ENCODE measurements at regions not wholly inside any gene's neighbourhood (a gene's known extent, or its start where the extent isn't known, plus 50 kb on each side); places are given as distances from the start of the nearest gene placed in this dataset.

DNA sequence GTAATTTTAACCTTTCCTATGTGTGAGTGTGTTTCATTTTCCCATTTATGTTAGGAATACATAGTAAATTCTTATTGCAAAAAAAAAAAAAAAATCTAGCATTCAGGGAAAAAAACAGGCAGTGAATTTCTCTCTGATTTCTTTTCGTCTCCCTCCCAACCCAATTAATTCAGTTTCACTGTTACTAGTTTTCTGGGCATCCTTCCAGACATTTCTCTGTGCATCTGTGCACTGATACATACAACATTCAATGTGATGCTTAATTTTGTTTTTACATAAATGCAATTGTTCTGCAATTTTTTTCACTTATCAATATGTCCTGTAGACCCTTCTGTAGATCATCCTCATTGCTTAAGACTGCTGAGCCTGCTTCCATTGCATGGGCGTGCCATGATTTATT, 694.3 kb upstream of the TBX3 start:
- Histone ChIP-seq H3K27me3 (ENCODE audit: control insufficient read depth in 2 of 2, insufficient read depth in 2 of 2, low read length in 2 of 2) (peaks cover 0 to 8% of the 10 kb centered on the region in 2 experiments; a peak in 2 of 5 replicates), H3K79me2 (ENCODE audit: control insufficient read depth, insufficient read depth, low read length) (no peaks in the 10 kb centered on the region), H3K4me2 (ENCODE audit: insufficient read depth, low read length) (no peak overlapping the region), H4K20me1 (replicated peaks; ENCODE audit: control insufficient read depth, insufficient read depth, low read length) (no peaks in the 10 kb centered on the region), H3K36me3 (ENCODE audit: control insufficient read depth, insufficient read depth, low read length) (no peaks in the 10 kb centered on the region), H3K9ac (ENCODE audit: insufficient read depth in 1 of 2, low read depth in 2 of 2, low read length in 2 of 2) (no peak overlapping the region), H3K9me3 (replicated peaks; ENCODE audit: control insufficient read depth, insufficient read depth, low read depth, low read length) (no peaks in the 10 kb centered on the region), H3K4me3 (no peak overlapping the region), H3K4me1 (replicated peaks in 1 of 2; ENCODE audit: control insufficient read depth in 2 of 2, insufficient read depth in 2 of 2, low read length in 2 of 2) (no peaks in the 10 kb centered on the region), H2AFZ (ENCODE audit: low read depth, low read length) (no peak overlapping the region), H3K27ac (ENCODE audit: extremely low read depth, low read depth, low read length) (no peak overlapping the region), H3K9me1 (ENCODE audit: control insufficient read depth, insufficient read depth, low read length) (no peaks in the 10 kb centered on the region)
- in situ Hi-C loops (cut with MboI), result no loop called here
- intact Hi-C loops (cut with micrococcal nuclease), result no loop called here
- ChIA-PET POLR2A (no interaction called here), CTCF (ENCODE audit: low intra/inter-chr PET ratio) (no interaction called here)
- WGBS (ENCODE audit: insufficient coverage, low coverage, missing lambda C conversion rate), result 0% methylated on average over 2 of the region's 2 CpGs
- DNase-seq (ENCODE audit: extremely low read depth in 1 of 4, low spot score in 3 of 4), result no peak
- BruUV-seq (replicated peaks), result no TSS peak
- ATAC-seq, result no peak
- no peak for FAIRE-seq
- TF ChIP-seq RBM17 (IDR thresholded peaks at IDR 0.05; ENCODE audit: borderline replicate concordance, low read depth, low read length), result no peak
- TF ChIP-seq, protein P1, sequence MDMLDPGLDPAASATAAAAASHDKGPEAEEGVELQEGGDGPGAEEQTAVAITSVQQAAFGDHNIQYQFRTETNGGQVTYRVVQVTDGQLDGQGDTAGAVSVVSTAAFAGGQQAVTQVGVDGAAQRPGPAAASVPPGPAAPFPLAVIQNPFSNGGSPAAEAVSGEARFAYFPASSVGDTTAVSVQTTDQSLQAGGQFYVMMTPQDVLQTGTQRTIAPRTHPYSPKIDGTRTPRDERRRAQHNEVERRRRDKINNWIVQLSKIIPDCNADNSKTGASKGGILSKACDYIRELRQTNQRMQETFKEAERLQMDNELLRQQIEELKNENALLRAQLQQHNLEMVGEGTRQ (CRISPR knock-in tag; IDR thresholded peaks at IDR 0.05), result no peak
- no peak for TF ChIP-seq CHD2 (IDR thresholded peaks at IDR 0.05; ENCODE audit: low read depth, low read length)
- no peak for TF ChIP-seq KLF10 (CRISPR knock-in tag; IDR thresholded peaks at IDR 0.05)
- no peak for TF ChIP-seq FOXJ2 (tag; IDR thresholded peaks at IDR 0.05)
- TF ChIP-seq TBP (optimal IDR thresholded peaks at IDR 0.05; ENCODE audit: low read depth, low read length), result no peak
- no peak for TF ChIP-seq SP1 (CRISPR knock-in tag; IDR thresholded peaks at IDR 0.05)

- no peak overlapping the region for H3K4me2 ChIP-seq (ENCODE audit: insufficient read depth, low read length)
- CTCF ChIA-PET (ENCODE audit: low intra/inter-chr PET ratio), result no interaction called here
- WGBS (ENCODE audit: insufficient coverage, low coverage, missing lambda C conversion rate), result 3% methylated on average over 7 of the region's 7 CpGs
- POLR2A ChIA-PET, result no interaction called here
- no peaks in the 10 kb centered on the region for H3K4me1 ChIP-seq (replicated peaks in 1 of 2; ENCODE audit: control insufficient read depth in 2 of 2, insufficient read depth in 2 of 2, low read length in 2 of 2)
- no peaks in the 10 kb centered on the region for H3K79me2 ChIP-seq (ENCODE audit: control insufficient read depth, insufficient read depth, low read length)
- DNase-seq (ENCODE audit: extremely low read depth in 1 of 4, low spot score in 3 of 4) (no peak), ATAC-seq (no peak), FAIRE-seq (no peak)
- H3K4me3 ChIP-seq, result no peak overlapping the region
- peaks cover 0 to 8% of the 10 kb centered on the region in 2 experiments; a peak in 2 of 5 replicates for H3K27me3 ChIP-seq (ENCODE audit: control insufficient read depth in 2 of 2, insufficient read depth in 2 of 2, low read length in 2 of 2)
- intact Hi-C loops (cut with micrococcal nuclease), result no loop called here
- no peaks in the 10 kb centered on the region for H3K36me3 ChIP-seq (ENCODE audit: control insufficient read depth, insufficient read depth, low read length)
- in situ Hi-C loops (cut with MboI), result no loop called here
- H3K9me3 ChIP-seq (replicated peaks; ENCODE audit: control insufficient read depth, insufficient read depth, low read depth, low read length), result no peaks in the 10 kb centered on the region
- no peaks in the 10 kb centered on the region for H3K9me1 ChIP-seq (ENCODE audit: control insufficient read depth, insufficient read depth, low read length)
- H2AFZ ChIP-seq (ENCODE audit: low read depth, low read length), result no peak overlapping the region
- no peaks in the 10 kb centered on the region for H4K20me1 ChIP-seq (replicated peaks; ENCODE audit: control insufficient read depth, insufficient read depth, low read length)
- H3K27ac ChIP-seq (ENCODE audit: extremely low read depth, low read depth, low read length), result no peak overlapping the region
- no TSS peak for BruUV-seq (replicated peaks)
- H3K9ac ChIP-seq (ENCODE audit: insufficient read depth in 1 of 2, low read depth in 2 of 2, low read length in 2 of 2), result no peak overlapping the region
- TF ChIP-seq ZNF133 (CRISPR knock-in tag; IDR thresholded peaks at IDR 0.05) (no peak), TCF15 (CRISPR knock-in tag; IDR thresholded peaks at IDR 0.05) (no peak), U2AF2 (optimal IDR thresholded peaks at IDR 0.05; ENCODE audit: low read depth, low read length) (no peak), EP400 (IDR thresholded peaks at IDR 0.05) (no peak), ZNF586 (CRISPR knock-in tag; conservative IDR thresholded peaks at IDR 0.05) (no peak), ZFP30 (CRISPR knock-in tag; IDR thresholded peaks at IDR 0.05; ENCODE audit: borderline replicate concordance) (no peak)
Observed at GRCh38 chr12:115377779-115378178, 693.8 kb upstream of the TBX3 start.

Data from K562 (cell line).